HUES6 (cell line): ENCODE measurements at regions not wholly inside any gene's neighbourhood (a gene's known extent, or its start where the extent isn't known, plus 50 kb on each side); places are given as distances from the start of the nearest gene placed in this dataset.
A peak's percentile ranks its signal among the peaks of the same experiment; 100 is the strongest.

Experiments
- H3K27ac ChIP-seq: 2 replicates; pipeline ENCODE4 v1.7.0; 2013; ENCODE audit warnings: low read depth, mild to moderate bottlenecking, low read length, inconsistent platforms
- H3K27me3 ChIP-seq: 2 replicates; pipeline ENCODE4 v1.6.1; 2013; ENCODE audit warnings: low read length; ENCODE audit not compliant: control insufficient read depth, insufficient read depth
- H3K36me3 ChIP-seq: 2 replicates; pipeline ENCODE4 v1.6.1; 2013; ENCODE audit warnings: low read length; ENCODE audit not compliant: control insufficient read depth, insufficient read depth
- H3K4me1 ChIP-seq: 2 replicates; pipeline ENCODE4 v1.6.1; 2013; ENCODE audit warnings: low read length; ENCODE audit not compliant: control insufficient read depth, insufficient read depth
- H3K4me3 ChIP-seq: 2 replicates; pipeline ENCODE4 v1.5.1; 2013; ENCODE audit warnings: low read depth, low read length
- H3K9ac ChIP-seq: one replicate; pipeline ENCODE4 v1.6.1; 2013; ENCODE audit warnings: mild to moderate bottlenecking, low read length
- H3K9me3 ChIP-seq: 2 replicates; pipeline ENCODE4 v1.6.1; 2013; ENCODE audit warnings: low read depth, low read length; ENCODE audit not compliant: control insufficient read depth, insufficient read depth

DNA sequence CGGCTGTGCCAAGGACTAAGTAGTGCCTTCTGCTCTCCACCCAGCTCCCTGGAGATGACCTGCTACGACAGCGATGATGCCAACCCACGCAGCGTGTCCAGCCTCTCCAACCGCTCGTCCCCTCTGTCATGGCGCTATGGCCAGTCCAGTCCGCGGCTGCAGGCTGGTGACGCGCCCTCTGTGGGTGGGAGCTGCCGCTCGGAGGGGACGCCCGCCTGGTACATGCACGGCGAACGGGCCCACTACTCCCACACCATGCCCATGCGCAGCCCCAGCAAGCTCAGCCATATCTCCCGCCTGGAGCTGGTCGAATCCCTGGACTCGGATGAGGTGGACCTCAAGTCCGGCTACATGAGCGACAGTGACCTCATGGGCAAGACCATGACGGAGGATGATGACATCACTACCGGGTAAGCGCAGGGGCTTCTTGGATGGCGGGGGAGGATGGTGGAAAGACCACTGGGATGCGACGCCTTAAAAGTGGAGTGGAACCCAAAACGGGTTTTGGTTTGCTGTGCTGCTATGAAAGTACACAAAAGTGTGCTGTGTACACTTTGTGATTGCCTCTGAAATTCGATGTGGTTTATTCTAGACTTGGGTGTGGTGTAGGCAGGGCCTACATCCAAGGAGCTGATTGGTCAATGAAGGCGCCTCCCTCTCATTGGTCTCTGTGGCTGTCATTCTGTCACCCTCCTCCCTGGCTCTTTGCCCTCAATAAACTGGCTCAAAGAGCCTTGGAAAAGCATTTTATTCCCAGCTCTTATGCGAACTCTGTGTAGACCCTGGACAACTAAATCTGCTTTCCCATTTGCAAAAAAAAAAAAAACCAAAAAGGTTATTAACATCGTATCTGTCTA is 110.4 kb upstream of the IPO9 start:
- peaks cover 40% of the 10 kb centered on the region for H3K4me1 ChIP-seq
- no peak overlapping the region for H3K9ac ChIP-seq
- H3K9me3 ChIP-seq, result no peaks in the 10 kb centered on the region
- H3K4me3 ChIP-seq, result no peak overlapping the region
- no peaks in the 10 kb centered on the region for H3K27me3 ChIP-seq
- no peaks in the 10 kb centered on the region for H3K36me3 ChIP-seq
- no peak overlapping the region for H3K27ac ChIP-seq

DNA sequence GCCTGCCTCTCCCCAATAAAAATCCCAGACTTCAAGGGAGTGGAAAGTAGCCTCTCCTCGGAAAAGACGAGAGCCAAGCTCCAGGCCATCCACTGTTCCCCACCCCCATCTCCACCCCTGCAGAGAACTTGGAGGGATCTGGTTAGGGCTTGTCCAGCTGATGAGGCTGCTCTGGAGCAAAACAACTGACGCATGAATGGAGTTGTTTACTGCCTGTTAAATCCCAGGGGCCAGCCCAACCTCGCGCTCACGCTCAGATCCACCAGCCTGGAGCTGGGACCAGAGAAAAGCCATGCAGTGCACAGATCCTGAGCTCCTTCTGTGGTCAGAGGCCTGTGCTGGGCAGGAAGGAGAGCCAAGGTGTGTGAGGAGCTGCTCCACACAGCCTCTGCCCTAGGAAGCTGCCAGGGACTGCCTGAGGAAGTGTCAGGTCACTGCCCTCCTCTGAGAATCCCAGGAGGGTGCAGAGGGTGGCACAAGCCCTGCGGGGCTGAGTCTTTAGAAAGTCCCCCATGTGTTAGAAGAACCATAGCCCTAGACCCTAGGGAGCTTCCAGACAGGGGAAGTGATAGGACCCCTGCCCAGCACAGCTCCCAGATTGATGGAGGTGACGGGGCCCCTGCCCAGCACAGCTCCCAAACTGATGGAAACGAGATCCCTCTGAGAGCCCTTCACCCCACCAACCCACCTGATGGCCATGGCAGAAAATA is 109.0 kb upstream of the IPO9 start:
- H3K4me3 ChIP-seq, result no peak overlapping the region
- H3K27ac ChIP-seq, result no peak overlapping the region; the same call in 1 of the 2 replicates
- H3K27me3 ChIP-seq, result no peaks in the 10 kb centered on the region
- H3K36me3 ChIP-seq, result no peaks in the 10 kb centered on the region
- H3K4me1 ChIP-seq, result peaks cover 37% of the 10 kb centered on the region
- H3K9ac ChIP-seq, result peak overlapping the region; percentile 46
- no peaks in the 10 kb centered on the region for H3K9me3 ChIP-seq

DNA sequence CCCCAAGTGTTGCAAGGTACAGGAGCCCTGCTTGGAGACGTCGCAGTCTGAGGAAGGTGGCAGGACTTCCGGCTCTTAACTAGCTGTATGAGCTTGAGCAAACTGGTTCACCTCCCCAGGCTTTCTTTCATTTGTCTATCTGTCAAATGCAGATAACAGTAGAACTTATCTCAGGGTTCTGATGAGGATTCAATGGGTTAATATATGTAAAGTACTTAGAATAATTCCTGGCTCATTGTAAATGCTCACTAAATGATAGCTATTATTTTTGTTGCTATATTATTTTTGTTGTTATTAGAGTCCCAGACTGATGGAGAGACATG is 108.5 kb upstream of the IPO9 start:
- no peaks in the 10 kb centered on the region for H3K27me3 ChIP-seq

GRCh38 chr1:201721082-201722049 is 107.6 kb upstream of the IPO9 start:
- no peak overlapping the region for H3K4me3 ChIP-seq
- H3K36me3 ChIP-seq, result no peaks in the 10 kb centered on the region
- H3K27me3 ChIP-seq, result no peaks in the 10 kb centered on the region
- H3K4me1 ChIP-seq, result peaks cover 38% of the 10 kb centered on the region
- H3K9me3 ChIP-seq, result no peaks in the 10 kb centered on the region
- peak overlapping the region; percentile 12; the same call in 1 of the 2 replicates for H3K27ac ChIP-seq
- peak overlapping the region; percentile 12 for H3K9ac ChIP-seq

More for the DNA sequence above, 108.5 kb upstream of the IPO9 start:
- no peak overlapping the region for H3K4me3 ChIP-seq
- H3K4me1 ChIP-seq, result peaks cover 38% of the 10 kb centered on the region
- H3K27ac ChIP-seq, result no peak overlapping the region
- no peaks in the 10 kb centered on the region for H3K9me3 ChIP-seq
- no peaks in the 10 kb centered on the region for H3K36me3 ChIP-seq
- peak overlapping the region; percentile 46 for H3K9ac ChIP-seq

DNA sequence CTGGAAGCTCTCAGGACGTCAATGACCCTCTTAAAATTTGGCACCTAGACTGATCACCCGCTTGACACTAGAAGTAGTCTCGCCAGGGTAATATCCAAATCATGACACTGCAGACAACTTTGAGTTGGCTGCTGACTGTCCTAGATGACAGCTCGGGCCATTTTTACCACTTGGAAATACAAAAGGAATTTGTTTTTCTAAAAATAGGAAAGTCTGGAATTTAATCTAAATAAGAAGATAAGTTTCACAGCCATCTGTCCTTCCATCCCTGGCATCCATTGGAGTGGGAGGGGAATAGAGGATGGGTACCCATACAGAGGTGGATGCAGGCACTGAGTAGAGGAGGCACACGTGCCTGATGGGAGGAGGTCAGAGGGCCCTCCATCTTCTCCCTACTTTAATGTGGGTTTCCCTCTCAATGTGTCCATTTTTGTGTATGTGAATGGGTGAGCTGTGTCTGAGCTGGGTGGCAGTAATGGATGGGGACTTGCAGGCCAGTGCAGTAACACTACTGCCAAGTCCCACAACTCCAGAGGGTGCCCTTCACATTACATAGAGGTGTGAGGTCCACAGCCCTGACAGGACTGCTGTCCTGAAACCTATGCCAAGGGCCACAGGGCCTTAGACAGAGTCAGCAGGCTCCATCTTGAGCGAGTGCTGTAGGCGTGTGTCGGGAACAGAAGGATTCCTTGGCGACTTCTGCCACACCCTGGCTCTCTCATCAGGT is 104.8 kb upstream of the IPO9 start:
- Histone ChIP-seq H3K4me1 (peaks cover 35% of the 10 kb centered on the region), H3K27ac (no peak overlapping the region), H3K27me3 (no peaks in the 10 kb centered on the region), H3K36me3 (no peaks in the 10 kb centered on the region), H3K9me3 (no peaks in the 10 kb centered on the region), H3K4me3 (no peak overlapping the region), H3K9ac (no peak overlapping the region)

DNA sequence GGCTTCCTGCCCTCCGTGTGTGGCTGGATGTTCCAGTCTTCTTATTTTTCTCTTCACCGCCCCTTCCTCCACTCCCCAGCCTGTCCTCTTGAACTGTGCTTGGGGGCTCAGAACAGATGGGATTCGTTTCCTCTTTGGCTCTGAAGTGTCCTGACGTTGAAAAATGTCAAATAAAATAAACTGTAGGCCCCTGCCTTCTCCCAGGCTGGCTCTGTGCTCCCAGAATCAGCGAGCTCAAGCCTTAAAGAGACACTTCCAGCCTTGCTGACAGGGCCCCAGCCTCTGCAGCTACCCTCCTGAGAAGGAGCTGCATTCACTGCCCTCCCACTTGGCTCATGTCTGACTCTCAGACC is 104.2 kb upstream of the IPO9 start:
- H3K27ac ChIP-seq, result no peak overlapping the region
- no peaks in the 10 kb centered on the region for H3K9me3 ChIP-seq
- H3K9ac ChIP-seq, result no peak overlapping the region
- H3K4me1 ChIP-seq, result peaks cover 30% of the 10 kb centered on the region
- no peaks in the 10 kb centered on the region for H3K27me3 ChIP-seq
- H3K36me3 ChIP-seq, result no peaks in the 10 kb centered on the region
- H3K4me3 ChIP-seq, result no peak overlapping the region

GRCh38 chr1:201726700-201727099 is 102.3 kb upstream of the IPO9 start:
- Histone ChIP-seq H3K4me1 (peaks cover 16% of the 10 kb centered on the region; the same call in 1 of the 2 replicates), H3K27me3 (no peaks in the 10 kb centered on the region), H3K36me3 (no peaks in the 10 kb centered on the region)

GRCh38 chr1:201728731-201729130 is 100.2 kb upstream of the IPO9 start:
- Histone ChIP-seq H3K4me1 (peaks cover 15% of the 10 kb centered on the region; the same call in 1 of the 2 replicates), H3K4me3 (no peak overlapping the region), H3K36me3 (no peaks in the 10 kb centered on the region), H3K27ac (no peak overlapping the region), H3K27me3 (no peaks in the 10 kb centered on the region), H3K9ac (no peak overlapping the region), H3K9me3 (no peaks in the 10 kb centered on the region)

More at GRCh38 chr1:201726700-201727099, 102.3 kb upstream of the IPO9 start:
- no peak overlapping the region for H3K27ac ChIP-seq
- H3K4me3 ChIP-seq, result no peak overlapping the region
- no peak overlapping the region for H3K9ac ChIP-seq
- no peaks in the 10 kb centered on the region for H3K9me3 ChIP-seq

DNA sequence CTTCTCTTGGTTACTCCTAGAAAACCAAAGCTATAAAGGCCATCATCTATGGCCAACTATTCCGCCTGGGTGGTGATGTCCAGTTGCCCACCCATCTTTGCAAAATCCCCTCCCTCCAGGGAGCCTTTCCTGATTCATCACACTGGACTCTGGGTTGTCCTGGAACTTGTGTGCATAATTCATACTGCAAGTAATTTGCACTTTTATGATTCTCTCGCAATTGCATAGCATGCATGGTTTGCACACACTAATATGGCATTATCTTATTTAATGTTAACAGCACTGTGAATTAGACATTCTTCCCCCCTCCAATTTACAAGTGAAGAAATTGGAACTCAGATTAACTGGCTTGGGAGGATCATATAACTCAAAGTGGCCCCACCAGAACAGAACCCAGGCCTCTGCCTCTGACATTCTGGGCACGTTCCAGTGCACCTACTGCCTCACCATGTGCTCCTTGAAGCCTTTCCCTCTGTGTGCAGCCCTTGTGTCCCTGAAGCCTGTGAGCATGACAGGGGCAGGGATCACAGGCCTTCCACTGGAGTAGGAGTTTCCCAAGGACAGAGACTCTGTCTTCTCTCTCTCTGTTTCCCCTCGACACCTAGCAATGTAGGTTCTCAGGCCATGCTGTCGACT is 98.9 kb upstream of the IPO9 start:
- no peaks in the 10 kb centered on the region for H3K36me3 ChIP-seq
- no peaks in the 10 kb centered on the region for H3K27me3 ChIP-seq
- H3K4me3 ChIP-seq, result no peak overlapping the region
- no peak overlapping the region for H3K9ac ChIP-seq
- H3K27ac ChIP-seq, result no peak overlapping the region
- peaks cover 6% of the 10 kb centered on the region; the same call in 1 of the 2 replicates for H3K4me1 ChIP-seq
- H3K9me3 ChIP-seq, result no peaks in the 10 kb centered on the region

- no peaks in the 10 kb centered on the region for H3K9me3 ChIP-seq
- no peaks in the 10 kb centered on the region for H3K36me3 ChIP-seq
- H3K9ac ChIP-seq, result no peak overlapping the region
- H3K27me3 ChIP-seq, result no peaks in the 10 kb centered on the region
- H3K4me1 ChIP-seq, result peaks cover 6% of the 10 kb centered on the region; the same call in 1 of the 2 replicates
- no peak overlapping the region for H3K27ac ChIP-seq
- no peak overlapping the region for H3K4me3 ChIP-seq
These were observed 98.3 kb upstream of the IPO9 start for GRCh38 chr1:201730611-201731010.
